AG04450 (cell line): ENCODE measurements at regions not wholly inside any gene's neighbourhood (a gene's known extent, or its start where the extent isn't known, plus 50 kb on each side); places are given as distances from the start of the nearest gene placed in this dataset.

Experiments used
- CTCF ChIA-PET: fragments of 300-600, 350-600 bp; formaldehyde crosslinking; extraction: SDS; loops from one replicate; lab custom pipeline; 2022; ENCODE audit warnings: antibody characterized with exemption, inconsistent platforms; lab: Charles Lee
- POLR2A ChIA-PET: fragments of 350-600 bp; formaldehyde crosslinking; extraction: SDS; loops from one replicate; lab custom pipeline; 2021; ENCODE audit warnings: antibody characterized with exemption, inconsistent platforms; lab: Yijun Ruan, JAX
- DNase-seq: peaks from one replicate; pipeline ENCODE4 v3.0.0-alpha.2; 2011; ENCODE audit warnings: low read depth, low spot score
- H3K27ac ChIP-seq: one replicate; pipeline ENCODE4 v1.5.1; 2012; ENCODE audit warnings: low read depth, low read length, control low read depth
- H3K27me3 ChIP-seq: one replicate; pipeline ENCODE4 v1.6.0; 2012; ENCODE audit warnings: low read length; ENCODE audit not compliant: control insufficient read depth, insufficient read depth
- H3K4me3 ChIP-seq: 2 replicates; pipeline ENCODE4 v1.5.1; 2011; ENCODE audit warnings: mild to moderate bottlenecking, low read depth, low read length, control low read depth
- H3K9me3 ChIP-seq: 2 replicates; pipeline ENCODE4 v1.5.1; 2012; ENCODE audit warnings: low read length; ENCODE audit not compliant: control insufficient read depth, insufficient read depth
- TF ChIP-seq, protein P1 (sequence below): IDR thresholded peaks from 2 replicates; pipeline ENCODE4 v1.5.1; 2011; ENCODE audit warnings: low read depth, low read length, control low read depth, inconsistent platforms

DNA sequence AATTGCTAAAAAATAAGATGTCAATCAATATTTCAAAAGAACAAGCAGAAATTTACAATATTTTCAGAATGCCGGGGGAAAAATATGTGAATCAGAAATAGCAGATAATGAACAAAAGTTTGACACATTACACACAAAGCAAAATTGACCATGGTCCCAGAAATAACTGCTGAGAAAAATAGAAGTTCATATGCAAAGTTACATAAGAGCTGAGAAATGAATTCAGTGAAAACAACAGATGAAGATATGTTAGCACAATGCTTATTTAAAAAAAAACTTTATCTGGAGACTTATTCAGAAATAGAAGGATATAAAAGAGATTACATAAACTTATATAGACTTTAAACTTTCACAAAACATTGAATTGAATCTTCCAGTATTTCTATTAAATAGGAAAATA lies 1483.7 kb upstream of the ACO1 start:
- Histone ChIP-seq H3K4me3 (no peak overlapping the region), H3K27me3 (no peaks in the 10 kb centered on the region), H3K9me3 (peaks cover 5% of the 10 kb centered on the region; the same call in 1 of the 2 replicates), H3K27ac (no peak overlapping the region)
- no peak for DNase-seq
- ChIA-PET POLR2A (no interaction called here), CTCF (no interaction called here)
- TF ChIP-seq, protein P1, sequence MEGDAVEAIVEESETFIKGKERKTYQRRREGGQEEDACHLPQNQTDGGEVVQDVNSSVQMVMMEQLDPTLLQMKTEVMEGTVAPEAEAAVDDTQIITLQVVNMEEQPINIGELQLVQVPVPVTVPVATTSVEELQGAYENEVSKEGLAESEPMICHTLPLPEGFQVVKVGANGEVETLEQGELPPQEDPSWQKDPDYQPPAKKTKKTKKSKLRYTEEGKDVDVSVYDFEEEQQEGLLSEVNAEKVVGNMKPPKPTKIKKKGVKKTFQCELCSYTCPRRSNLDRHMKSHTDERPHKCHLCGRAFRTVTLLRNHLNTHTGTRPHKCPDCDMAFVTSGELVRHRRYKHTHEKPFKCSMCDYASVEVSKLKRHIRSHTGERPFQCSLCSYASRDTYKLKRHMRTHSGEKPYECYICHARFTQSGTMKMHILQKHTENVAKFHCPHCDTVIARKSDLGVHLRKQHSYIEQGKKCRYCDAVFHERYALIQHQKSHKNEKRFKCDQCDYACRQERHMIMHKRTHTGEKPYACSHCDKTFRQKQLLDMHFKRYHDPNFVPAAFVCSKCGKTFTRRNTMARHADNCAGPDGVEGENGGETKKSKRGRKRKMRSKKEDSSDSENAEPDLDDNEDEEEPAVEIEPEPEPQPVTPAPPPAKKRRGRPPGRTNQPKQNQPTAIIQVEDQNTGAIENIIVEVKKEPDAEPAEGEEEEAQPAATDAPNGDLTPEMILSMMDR: no peak

DNA sequence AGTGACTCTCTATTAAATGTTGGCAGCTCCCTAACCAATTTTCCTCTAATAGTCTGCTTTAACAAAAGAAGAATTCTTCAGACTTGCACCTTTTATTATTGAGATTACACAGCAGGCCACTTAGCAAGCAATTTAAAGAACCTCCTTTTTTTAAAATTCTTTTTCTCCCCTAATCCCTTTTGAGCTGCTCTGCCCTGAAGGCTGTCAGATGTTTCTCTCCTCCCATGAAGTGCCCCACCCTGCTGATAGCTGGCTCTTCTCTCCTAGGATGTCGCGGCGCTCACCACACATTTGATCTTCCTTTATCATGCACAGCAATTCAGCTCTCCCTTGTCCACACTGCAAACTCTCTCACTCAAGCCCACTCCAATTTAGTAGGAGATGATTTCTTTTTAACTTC lies 1471.1 kb upstream of the ACO1 start:
- no peak for DNase-seq
- H3K27ac ChIP-seq: no peak overlapping the region
- no peaks in the 10 kb centered on the region for H3K27me3 ChIP-seq
- TF ChIP-seq, protein P1: no peak
- H3K4me3 ChIP-seq: no peak overlapping the region
- ChIA-PET CTCF (no interaction called here), POLR2A (no interaction called here)
- peaks cover 3% of the 10 kb centered on the region; the same call in 1 of the 2 replicates for H3K9me3 ChIP-seq

DNA sequence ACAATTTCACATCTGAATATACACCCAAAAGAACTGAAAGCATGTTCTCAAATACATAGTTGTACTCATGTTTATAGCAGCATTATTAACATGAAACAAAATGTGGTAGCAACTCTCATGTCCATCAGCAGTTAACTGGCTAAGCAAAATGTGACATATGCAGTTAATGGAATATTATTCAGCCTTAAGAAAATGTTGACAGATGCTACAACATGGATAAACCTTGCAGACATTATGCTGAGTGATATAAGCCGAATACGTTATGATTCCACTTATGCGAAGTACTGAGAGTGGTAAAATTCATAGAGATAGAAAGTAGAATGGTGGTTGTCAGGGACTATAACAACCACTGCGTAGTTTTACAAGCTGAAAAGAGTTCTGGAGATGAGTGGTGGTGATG lies 1469.0 kb upstream of the ACO1 start:
- Histone ChIP-seq H3K27ac (no peak overlapping the region), H3K27me3 (no peaks in the 10 kb centered on the region), H3K4me3 (no peak overlapping the region), H3K9me3 (peaks cover 3% of the 10 kb centered on the region; the same call in 1 of the 2 replicates)
- TF ChIP-seq, protein P1: no peak
- CTCF ChIA-PET: no interaction called here
- POLR2A ChIA-PET: no interaction called here
- DNase-seq: no peak

DNA sequence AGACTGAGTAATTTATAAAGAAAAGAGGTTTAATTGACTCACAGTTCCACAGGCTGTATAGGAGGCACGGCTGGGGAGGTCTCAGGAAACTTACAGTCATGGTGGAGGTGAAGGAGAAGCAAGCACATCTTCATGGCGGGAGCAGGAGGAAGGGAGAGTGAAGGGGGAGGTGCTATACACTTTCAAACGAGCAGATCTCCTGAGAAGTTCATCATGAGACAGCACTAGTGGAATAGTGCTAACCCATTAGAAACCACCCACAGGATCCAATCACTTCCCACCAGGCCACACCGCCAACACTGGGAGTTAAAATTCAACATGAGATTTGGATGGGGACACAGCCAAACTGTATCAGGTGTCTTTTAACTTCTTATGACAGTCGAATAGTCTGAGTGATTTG lies 1459.3 kb upstream of the ACO1 start:
- no peak for DNase-seq
- Histone ChIP-seq H3K27ac (no peak overlapping the region), H3K9me3 (peaks cover 5% of the 10 kb centered on the region; the same call in 1 of the 2 replicates), H3K4me3 (no peak overlapping the region), H3K27me3 (no peaks in the 10 kb centered on the region)
- TF ChIP-seq, protein P1: no peak
- CTCF ChIA-PET: no interaction called here
- POLR2A ChIA-PET: no interaction called here

DNA sequence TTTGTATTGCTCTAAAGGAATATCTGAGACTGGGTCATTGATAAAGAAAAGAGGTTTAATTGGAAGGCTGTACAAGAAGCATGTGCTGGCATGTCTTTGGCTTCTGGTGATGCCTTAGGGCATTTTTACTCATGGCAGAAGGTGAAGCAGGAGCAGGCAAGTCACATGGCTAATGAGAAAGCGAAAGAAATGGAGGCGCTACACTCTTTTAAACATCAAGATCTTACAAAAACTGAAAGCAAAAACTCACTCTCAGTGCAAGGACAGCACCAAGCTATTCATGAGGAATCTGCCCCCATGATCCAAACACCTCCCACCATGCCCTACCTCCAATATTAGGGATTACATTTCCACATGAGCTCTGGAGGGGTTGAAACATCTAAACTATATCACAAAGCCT lies 1458.8 kb upstream of the ACO1 start:
- H3K27ac ChIP-seq: no peak overlapping the region
- CTCF ChIA-PET: no interaction called here
- H3K27me3 ChIP-seq: no peaks in the 10 kb centered on the region
- TF ChIP-seq, protein P1: no peak
- POLR2A ChIA-PET: no interaction called here
- peaks cover 5% of the 10 kb centered on the region; the same call in 1 of the 2 replicates for H3K9me3 ChIP-seq
- H3K4me3 ChIP-seq: no peak overlapping the region
- no peak for DNase-seq
